MM.1S (cell line): ENCODE measurements at regions not wholly inside any gene's neighbourhood (a gene's known extent, or its start where the extent isn't known, plus 50 kb on each side); places are given as distances from the start of the nearest gene placed in this dataset.

Experiments
- DNase-seq: peaks from one replicate; pipeline ENCODE4 v3.0.0-alpha.2; 2015
- H2AFZ ChIP-seq: fragments of 300-600 bp; sonication (generic); 2 replicates; pipeline ENCODE4 v1.6.0; 2016; ENCODE audit warnings: antibody characterized with exemption, low read length
- H3F3A ChIP-seq: fragments of 300-600 bp; sonication (generic); 2 replicates; pipeline ENCODE4 v1.6.1; 2016; ENCODE audit warnings: mild to moderate bottlenecking, antibody characterized with exemption, low read length, moderate library complexity, mixed read lengths; ENCODE audit not compliant: insufficient read depth
- H3K27ac ChIP-seq: fragments of 300-600 bp; sonication (generic); 2 replicates; pipeline ENCODE4 v1.5.1; 2016; ENCODE audit warnings: mild to moderate bottlenecking, low read length
- H3K27me3 ChIP-seq: fragments of 300-600 bp; sonication (generic); replicated peaks from 2 replicates; pipeline ENCODE4 v1.6.0; 2016; ENCODE audit warnings: low read length; ENCODE audit not compliant: insufficient read depth
- H3K36me3 ChIP-seq: fragments of 300-600 bp; sonication (generic); replicated peaks from 2 replicates; pipeline ENCODE4 v1.6.1; 2016; ENCODE audit warnings: mild to moderate bottlenecking, low read length, mixed read lengths; ENCODE audit not compliant: insufficient read depth
- H3K4me1 ChIP-seq: fragments of 300-600 bp; sonication (generic); 2 replicates; pipeline ENCODE4 v1.6.1; 2016; ENCODE audit warnings: low read length, mixed read lengths
- H3K4me2 ChIP-seq: fragments of 300-600 bp; sonication (generic); 2 replicates; pipeline ENCODE4 v1.6.0; 2016; ENCODE audit warnings: low read depth, low read length
- H3K4me3 ChIP-seq: fragments of 300-600 bp; sonication (generic); 2 replicates; pipeline ENCODE4 v1.5.1; 2016; ENCODE audit warnings: low read length, mixed read lengths
- H3K79me2 ChIP-seq: fragments of 300-600 bp; sonication (generic); 2 replicates; pipeline ENCODE4 v1.6.1; 2016; ENCODE audit warnings: mixed run types, low read length, mixed read lengths
- H3K9ac ChIP-seq: fragments of 300-600 bp; sonication (generic); 2 replicates; pipeline ENCODE4 v1.6.1; 2016; ENCODE audit warnings: low read length, mixed read lengths
- H3K9me2 ChIP-seq: fragments of 300-600 bp; sonication (generic); replicated peaks from 2 replicates; pipeline ENCODE4 v1.6.1; 2016; ENCODE audit warnings: mild to moderate bottlenecking, low read length, mixed read lengths; ENCODE audit not compliant: insufficient read depth
- H3K9me3 ChIP-seq: fragments of 300-600 bp; sonication (generic); replicated peaks from 2 replicates; pipeline ENCODE4 v1.6.1; 2016; ENCODE audit warnings: mild to moderate bottlenecking, low read length, mixed read lengths; ENCODE audit not compliant: insufficient read depth
- H4K20me1 ChIP-seq: fragments of 300-600 bp; sonication (generic); 2 replicates; pipeline ENCODE4 v1.6.1; 2016; ENCODE audit warnings: mild to moderate bottlenecking, low read length, moderate library complexity, mixed read lengths; ENCODE audit not compliant: insufficient read depth
- EZH2 ChIP-seq: fragments of 300-600 bp; sonication (generic); optimal IDR thresholded peaks from 2 replicates; pipeline ENCODE3; 2017; ENCODE audit warnings: low read depth, mild to moderate bottlenecking, antibody characterized with exemption, low read length, mixed read lengths
- EZH2phosphoT487 ChIP-seq: fragments of 300-600 bp; sonication (generic); IDR thresholded peaks from 2 replicates; pipeline ENCODE4 v1.6.1; 2018; ENCODE audit warnings: antibody characterized with exemption, low read length
- TF ChIP-seq, protein P1 (sequence below): fragments of 300-600 bp; sonication (generic); IDR thresholded peaks from 2 replicates; pipeline ENCODE4 v1.5.1; 2016; ENCODE audit warnings: antibody characterized with exemption, low read length, mixed read lengths

DNA sequence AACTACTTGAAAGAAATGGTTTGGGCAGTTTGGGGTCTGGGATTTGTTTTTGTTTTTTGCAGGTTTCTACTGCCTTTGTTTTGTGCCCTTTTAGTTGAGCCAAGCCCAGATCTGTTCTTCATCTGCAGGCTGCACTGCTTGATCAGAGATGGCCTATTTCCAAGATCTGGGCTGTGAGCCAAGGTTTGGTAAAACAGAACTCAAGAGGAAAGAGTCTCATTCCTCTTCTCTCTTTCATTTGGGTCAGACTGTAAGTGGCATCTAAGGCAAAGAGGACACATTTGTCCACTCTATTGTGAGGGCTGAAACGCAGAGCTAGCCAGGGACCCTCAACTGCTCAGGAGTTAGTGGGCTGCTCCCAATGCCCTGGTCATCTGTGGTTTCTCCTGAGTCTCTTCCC lies 104.4 kb upstream of the UBE3A start:
- H3F3A ChIP-seq = no peaks in the 10 kb centered on the region
- no peak overlapping the region for H2AFZ ChIP-seq
- no peaks in the 10 kb centered on the region for H3K36me3 ChIP-seq
- H3K4me1 ChIP-seq = no peaks in the 10 kb centered on the region
- no peaks in the 10 kb centered on the region for H3K27me3 ChIP-seq
- no peak overlapping the region for H3K27ac ChIP-seq
- no peaks in the 10 kb centered on the region for H3K9me3 ChIP-seq
- no peak for DNase-seq
- no peak overlapping the region for H3K9ac ChIP-seq
- H3K9me2 ChIP-seq = no peaks in the 10 kb centered on the region
- no peak overlapping the region for H3K4me3 ChIP-seq
- no peak overlapping the region for H3K4me2 ChIP-seq
- no peaks in the 10 kb centered on the region for H4K20me1 ChIP-seq
- TF ChIP-seq, protein P1, sequence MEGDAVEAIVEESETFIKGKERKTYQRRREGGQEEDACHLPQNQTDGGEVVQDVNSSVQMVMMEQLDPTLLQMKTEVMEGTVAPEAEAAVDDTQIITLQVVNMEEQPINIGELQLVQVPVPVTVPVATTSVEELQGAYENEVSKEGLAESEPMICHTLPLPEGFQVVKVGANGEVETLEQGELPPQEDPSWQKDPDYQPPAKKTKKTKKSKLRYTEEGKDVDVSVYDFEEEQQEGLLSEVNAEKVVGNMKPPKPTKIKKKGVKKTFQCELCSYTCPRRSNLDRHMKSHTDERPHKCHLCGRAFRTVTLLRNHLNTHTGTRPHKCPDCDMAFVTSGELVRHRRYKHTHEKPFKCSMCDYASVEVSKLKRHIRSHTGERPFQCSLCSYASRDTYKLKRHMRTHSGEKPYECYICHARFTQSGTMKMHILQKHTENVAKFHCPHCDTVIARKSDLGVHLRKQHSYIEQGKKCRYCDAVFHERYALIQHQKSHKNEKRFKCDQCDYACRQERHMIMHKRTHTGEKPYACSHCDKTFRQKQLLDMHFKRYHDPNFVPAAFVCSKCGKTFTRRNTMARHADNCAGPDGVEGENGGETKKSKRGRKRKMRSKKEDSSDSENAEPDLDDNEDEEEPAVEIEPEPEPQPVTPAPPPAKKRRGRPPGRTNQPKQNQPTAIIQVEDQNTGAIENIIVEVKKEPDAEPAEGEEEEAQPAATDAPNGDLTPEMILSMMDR = no peak
- TF ChIP-seq EZH2phosphoT487 (no peak), EZH2 (no peak)
- no peaks in the 10 kb centered on the region for H3K79me2 ChIP-seq

- no peak for TF ChIP-seq EZH2
- TF ChIP-seq, protein P1 = no peak
- no peak for TF ChIP-seq EZH2phosphoT487
- Histone ChIP-seq H3K9me2 (no peaks in the 10 kb centered on the region), H4K20me1 (no peaks in the 10 kb centered on the region), H3F3A (no peaks in the 10 kb centered on the region), H2AFZ (no peak overlapping the region), H3K27ac (no peak overlapping the region), H3K79me2 (no peaks in the 10 kb centered on the region), H3K27me3 (no peaks in the 10 kb centered on the region), H3K4me1 (no peaks in the 10 kb centered on the region), H3K4me3 (no peak overlapping the region), H3K9me3 (no peaks in the 10 kb centered on the region), H3K4me2 (no peak overlapping the region), H3K36me3 (no peaks in the 10 kb centered on the region), H3K9ac (no peak overlapping the region)
- no peak for DNase-seq
Observed at GRCh38 chr15:25541228-25541627, 102.4 kb upstream of the UBE3A start.

GRCh38 chr15:25536801-25537611 lies 98.2 kb upstream of the UBE3A start:
- H3K4me3 ChIP-seq = no peak overlapping the region

GRCh38 chr15:25535866-25536265 lies 97.0 kb upstream of the UBE3A start:
- H3K79me2 ChIP-seq = no peaks in the 10 kb centered on the region
- H3K27ac ChIP-seq = no peak overlapping the region
- no peaks in the 10 kb centered on the region for H3K9me3 ChIP-seq
- DNase-seq = no peak
- H3K9ac ChIP-seq = no peak overlapping the region
- no peak overlapping the region for H2AFZ ChIP-seq
- TF ChIP-seq EZH2phosphoT487 = no peak
- no peak for TF ChIP-seq EZH2
- TF ChIP-seq, protein P1 = no peak
- H4K20me1 ChIP-seq = no peaks in the 10 kb centered on the region
- no peaks in the 10 kb centered on the region for H3K27me3 ChIP-seq
- no peaks in the 10 kb centered on the region for H3K4me1 ChIP-seq
- no peaks in the 10 kb centered on the region for H3K36me3 ChIP-seq
- no peak overlapping the region for H3K4me3 ChIP-seq
- no peaks in the 10 kb centered on the region for H3K9me2 ChIP-seq
- H3F3A ChIP-seq = no peaks in the 10 kb centered on the region
- no peak overlapping the region for H3K4me2 ChIP-seq

More at GRCh38 chr15:25536801-25537611, 98.2 kb upstream of the UBE3A start:
- Histone ChIP-seq H4K20me1 (no peaks in the 10 kb centered on the region), H3K9me2 (no peaks in the 10 kb centered on the region), H3K9me3 (no peaks in the 10 kb centered on the region), H3K79me2 (no peaks in the 10 kb centered on the region), H3K36me3 (no peaks in the 10 kb centered on the region), H2AFZ (no peak overlapping the region), H3K4me2 (no peak overlapping the region), H3K9ac (no peak overlapping the region), H3K27me3 (no peaks in the 10 kb centered on the region), H3F3A (no peaks in the 10 kb centered on the region), H3K4me1 (no peaks in the 10 kb centered on the region), H3K27ac (no peak overlapping the region)
- TF ChIP-seq EZH2 (no peak), EZH2phosphoT487 (no peak)
- DNase-seq = no peak
